Heart right ventricle (tissue), 16 donors: ENCODE measurements at regions not wholly inside any gene's neighbourhood (a gene's known extent, or its start where the extent isn't known, plus 50 kb on each side); places are given as distances from the start of the nearest gene placed in this dataset.

Experiments
- ATAC-seq, 8 donors: fragments of 200-7000 bp; cut with Tn5 transposase; one replicate each; pipeline ENCODE4 v1.9.1; 2020; ENCODE audit warnings: mild to moderate bottlenecking in 8 of 8, moderate library complexity in 8 of 8, moderate number of reproducible peaks in 1 of 8
- DNase-seq, 2 donors: peaks; one replicate each; pipeline ENCODE4 v3.0.0-alpha.2; 2020
- H3K27ac ChIP-seq, 10 donors: fragments of 200-600 bp; sonication (generic) in 2 of 10; one replicate each; pipeline versions ENCODE4 v1.5.0 to v1.8.0; 2020 to 2022; ENCODE audit warnings: mild to moderate bottlenecking in 3 of 10
- H3K27me3 ChIP-seq, 7 donors: fragments of 200-600 bp; one replicate each; pipeline ENCODE4 v1.8.0; 2021 to 2022; ENCODE audit warnings: mild to moderate bottlenecking in 2 of 7
- H3K36me3 ChIP-seq, 9 donors: fragments of 200-600 bp; sonication (generic) in 1 of 9; one replicate each; pipeline versions ENCODE4 v1.5.0 to v1.8.0; 2020 to 2022; ENCODE audit warnings: mild to moderate bottlenecking in 2 of 9
- H3K4me1 ChIP-seq, 9 donors: fragments of 200-600 bp; sonication (generic) in 1 of 9; one replicate each; pipeline versions ENCODE4 v1.5.0 to v1.8.0; 2020 to 2022; ENCODE audit warnings: mild to moderate bottlenecking in 4 of 9
- H3K4me3 ChIP-seq, 10 donors: fragments of 200-600 bp; sonication (generic) in 2 of 10; one replicate each; pipeline versions ENCODE4 v1.5.0 to v1.8.0; 2020 to 2022; ENCODE audit warnings: mild to moderate bottlenecking in 7 of 10, moderate library complexity in 2 of 10
- H3K9me3 ChIP-seq, 11 donors: fragments of 200-600 bp in 10 of 11; sonication (generic) in 2 of 11; one replicate each; pipeline versions ENCODE4 v1.5.0 to v1.8.0; 2013 to 2022; ENCODE audit warnings: mild to moderate bottlenecking in 2 of 11, control low read depth in 1 of 11, moderate library complexity in 1 of 11
- CTCF ChIP-seq, 9 donors: fragments of 200-600 bp; sonication (generic) in 2 of 9; IDR thresholded peaks; one replicate each; pipeline versions ENCODE4 v1.5.0 to v1.8.0; 2021 to 2022; ENCODE audit warnings: antibody characterized with exemption in 9 of 9, mild to moderate bottlenecking in 5 of 9, moderate library complexity in 1 of 9
- WGBS, 2 donors: extraction: QIAGEN DNeasy Blood & Tissue Kit; methylation state at CpG; one replicate each; pipeline ENCODE4 v1.1.7; 2013; ENCODE audit warnings: inconsistent platforms in 1 of 2; 5-methylcytosine and 5-hydroxymethylcytosine counted together
- intact Hi-C, 10 donors: fragments of 100-400 bp; cut with DNase I; formaldehyde crosslinking; loops; one replicate each; pipeline versions ENCODE4 v1.11.1 to v1.14.2; 2022
- donor health status: Arrhythmogenic right ventricular cardiomyopathy.
- donor health status: ischemic (EF 13 %, LVEDD 7.1; RV severe dilation, severe dysfunction).
- donor health status: healthy with polysubstance abuse.
- donor health status: DM: no; HTN: yes; CAD: no.
- donor health status: DM: no; HTN: no; CAD: no.
- donor health status: ischemic (EF 25% LVEDD 6.9; RV normal size, moderate dysfunction).
- donor health status: ischemic (EF 25% LVEDD 5.7; RV mildly dilated, moderate dysfunction).
- donor health status: healthy.
- donor health status: DM: yes; HTN: yes; CAD: no.
- donor health status: Ischemic cardiomyopathy.
- donor health status: ischemic (EF 35%, LVEDD 5.7; RV mildly dilated, moderate dysfunction).
- donor health status: nonischemic (EF 11% LVEDD 7.7; RV severe dilation, severe dysfunction).
- donor health status: DM: yes; HTN: yes; CAD: no.
- donor health status: PGD.
- donor health status: ischemic (EF 29% LVEDD 5.4; RV normal size, mild dysfunction).
- donor health status: nonischemic (EF 23%, LVEDD 6.1; RV moderate dilation, normal function).

GRCh38 chr10:128869101-128869749 is 597.8 kb upstream of the MGMT start:
- ATAC-seq (peak; percentile 50 to 86 (median 63)), DNase-seq (peak in 1 of 2 donors; percentile 41)
- intact Hi-C loops = loop anchor here in 3 of 10 donors (10.0 kb wide), 3 partner anchors 244 to 334 kb away; no protein-coding TSS in a partner anchor
- no peaks in the 10 kb centered on the region for H3K36me3 ChIP-seq
- WGBS, 2 donors = 60 to 71% methylated on average over 15 of the region's 15 CpGs
- H3K27me3 ChIP-seq = no peaks in the 10 kb centered on the region
- H3K4me3 ChIP-seq = no peak overlapping the region
- H3K9me3 ChIP-seq = no peaks in the 10 kb centered on the region
- peak overlapping the region in 3 of 10 donors; percentile 12 to 36 (median 32) for H3K27ac ChIP-seq
- no peak for TF ChIP-seq CTCF (IDR thresholded peaks at IDR 0.05)
- H3K4me1 ChIP-seq = peaks cover 0 to 11% (median 5%) of the 10 kb centered on the region in 9 donors

DNA sequence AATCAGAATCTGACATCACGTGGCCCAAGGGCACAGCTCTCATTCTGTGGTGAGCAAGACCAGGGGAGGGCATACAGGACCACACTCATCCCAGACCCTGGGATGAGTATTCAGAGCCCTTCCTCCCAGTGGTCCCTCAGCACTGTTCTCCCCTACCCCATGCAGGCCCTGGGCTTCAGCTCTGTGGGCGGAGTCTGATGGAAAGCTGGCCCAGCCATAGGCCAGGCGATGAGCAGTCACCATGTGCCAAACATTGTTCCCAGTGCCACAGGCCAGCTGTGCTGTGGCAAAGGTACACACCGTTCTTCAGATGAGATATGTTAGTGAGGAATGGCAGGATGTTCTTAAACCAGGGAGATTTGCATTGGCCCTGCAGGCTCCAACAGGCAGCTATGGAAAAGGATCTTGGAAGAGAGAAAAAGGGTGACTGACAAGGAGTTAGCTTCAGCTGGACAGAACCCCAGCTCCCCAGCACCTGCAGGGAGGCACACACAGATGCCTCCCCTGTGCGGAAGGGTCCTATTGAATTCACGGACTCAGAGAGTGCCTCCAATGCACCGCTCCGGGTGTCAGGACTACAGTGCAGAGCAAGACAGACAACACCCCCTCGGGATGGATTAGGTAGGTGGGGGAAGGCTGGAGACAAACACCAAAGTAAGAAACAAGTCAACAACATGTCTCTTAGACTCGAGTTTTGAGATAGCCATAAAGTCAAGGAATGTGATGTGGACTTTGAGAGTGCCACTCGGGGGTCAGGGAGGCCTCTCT is 596.0 kb upstream of the MGMT start:
- Histone ChIP-seq H3K27me3 (no peaks in the 10 kb centered on the region), H3K4me3 (no peak overlapping the region), H3K4me1 (peaks cover 0 to 12% (median 8%) of the 10 kb centered on the region in 9 donors), H3K27ac (no peak overlapping the region), H3K9me3 (no peaks in the 10 kb centered on the region), H3K36me3 (no peaks in the 10 kb centered on the region)
- no peak for DNase-seq
- TF ChIP-seq CTCF (IDR thresholded peaks at IDR 0.05) = no peak
- WGBS, 2 donors = 82 to 90% methylated on average over 11 of the region's 11 CpGs
- intact Hi-C loops = no loop called here
- peak in 2 of 8 donors; percentile 80 to 87 for ATAC-seq

DNA sequence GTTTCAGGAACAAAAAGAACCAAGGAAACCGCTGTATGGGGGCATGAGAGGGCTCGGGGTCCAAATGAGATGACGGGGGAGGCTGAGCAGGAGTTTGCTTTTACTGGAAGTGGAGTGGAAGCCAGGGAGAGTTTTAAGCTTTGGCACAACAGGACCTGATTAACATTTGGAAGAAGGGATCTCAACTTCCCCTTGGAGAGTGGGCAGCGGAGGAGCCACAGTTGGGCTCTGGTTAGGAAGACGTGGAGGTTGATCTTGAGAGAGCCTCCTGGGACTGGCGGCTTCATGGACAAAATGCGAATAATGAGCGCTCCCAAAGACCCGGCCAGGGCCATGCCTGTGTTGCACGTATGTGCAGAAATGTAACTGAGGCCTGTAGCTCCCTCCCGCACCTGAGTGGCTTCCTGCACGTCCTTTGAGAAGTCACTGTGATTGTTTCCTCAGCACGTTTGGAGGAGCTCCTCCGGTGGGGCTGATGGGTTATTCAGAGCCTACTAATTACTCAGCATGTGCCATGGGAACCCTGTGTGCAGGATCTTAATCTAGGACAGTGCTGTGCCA is 595.3 kb upstream of the MGMT start:
- DNase-seq (no peak), ATAC-seq (no peak)
- TF ChIP-seq CTCF (IDR thresholded peaks at IDR 0.05) = no peak
- no peak overlapping the region for H3K27ac ChIP-seq
- WGBS, 2 donors = 93 to 95% methylated on average over 14 of the region's 14 CpGs
- no peaks in the 10 kb centered on the region for H3K9me3 ChIP-seq
- peaks cover 0 to 12% (median 8%) of the 10 kb centered on the region in 9 donors for H3K4me1 ChIP-seq
- intact Hi-C loops = no loop called here
- H3K4me3 ChIP-seq = no peak overlapping the region
- no peaks in the 10 kb centered on the region for H3K27me3 ChIP-seq
- no peaks in the 10 kb centered on the region for H3K36me3 ChIP-seq

- TF ChIP-seq CTCF (IDR thresholded peaks at IDR 0.05) = no peak
- intact Hi-C loops = no loop called here
- H3K27me3 ChIP-seq = peaks cover 0 to 9% (median 0%) of the 10 kb centered on the region in 7 donors
- no peaks in the 10 kb centered on the region for H3K9me3 ChIP-seq
- WGBS, 2 donors = 67 to 75% methylated on average over 6 of the region's 6 CpGs
- DNase-seq (no peak), ATAC-seq (no peak)
- no peaks in the 10 kb centered on the region for H3K36me3 ChIP-seq
- peaks cover 0 to 11% (median 5%) of the 10 kb centered on the region in 9 donors for H3K4me1 ChIP-seq
- no peak overlapping the region for H3K4me3 ChIP-seq
- H3K27ac ChIP-seq = no peak overlapping the region
Observed at GRCh38 chr10:128873411-128874054, 593.5 kb upstream of the MGMT start.
